Skin epidermis (tissue), 12 donors: ENCODE measurements at regions not wholly inside any gene's neighbourhood (a gene's known extent, or its start where the extent isn't known, plus 50 kb on each side); places are given as distances from the start of the nearest gene placed in this dataset.

ENCODE experiments used
- H3K27ac ChIP-seq, 21 experiments: fragments of 200-600 bp; sonication (generic) in 11 of 21; one replicate each; pipeline ENCODE4 v1.5.0; 2020; ENCODE audit warnings: mild to moderate bottlenecking in 3 of 21, inconsistent platforms in 2 of 21, moderate library complexity in 2 of 21
- H3K4me3 ChIP-seq, 7 experiments: fragments of 200-600 bp; sonication (generic) in 2 of 7; one replicate each; pipeline ENCODE4 v1.5.0; 2020; ENCODE audit warnings: inconsistent platforms in 2 of 7, mild to moderate bottlenecking in 2 of 7, moderate library complexity in 1 of 7

- no peak overlapping the region for H3K4me3 ChIP-seq
- H3K27ac ChIP-seq = no peak overlapping the region
These were observed 163.6 kb upstream of the ANK2 start for GRCh38 chr4:112885897-112886296.

GRCh38 chr4:112888622-112889021 lies 160.8 kb upstream of the ANK2 start:
- no peak overlapping the region for H3K27ac ChIP-seq
- H3K4me3 ChIP-seq = no peak overlapping the region

GRCh38 chr4:112889199-112889598 lies 160.3 kb upstream of the ANK2 start:
- Histone ChIP-seq H3K27ac (no peak overlapping the region), H3K4me3 (no peak overlapping the region)

GRCh38 chr4:112889619-112890527 lies 159.6 kb upstream of the ANK2 start:
- peak overlapping the region in 10 of 21 experiments; percentile 16 to 68 (median 44) for H3K27ac ChIP-seq
- H3K4me3 ChIP-seq = no peak overlapping the region

- Histone ChIP-seq H3K27ac (no peak overlapping the region), H3K4me3 (no peak overlapping the region)
These were observed 155.0 kb upstream of the ANK2 start for GRCh38 chr4:112894480-112894879.

GRCh38 chr4:112894951-112895350 lies 154.5 kb upstream of the ANK2 start:
- Histone ChIP-seq H3K27ac (no peak overlapping the region), H3K4me3 (no peak overlapping the region)

GRCh38 chr4:112895811-112896608 lies 153.4 kb upstream of the ANK2 start:
- H3K4me3 ChIP-seq = no peak overlapping the region
- no peak overlapping the region for H3K27ac ChIP-seq

- Histone ChIP-seq H3K27ac (peak overlapping the region in 2 of 21 experiments; percentile 35 to 40), H3K4me3 (no peak overlapping the region)
These were observed 152.8 kb upstream of the ANK2 start for GRCh38 chr4:112896609-112897190.

- Histone ChIP-seq H3K4me3 (no peak overlapping the region), H3K27ac (no peak overlapping the region)
These were observed 151.9 kb upstream of the ANK2 start for GRCh38 chr4:112897543-112897942.

GRCh38 chr4:112898357-112899141 lies 150.9 kb upstream of the ANK2 start:
- H3K4me3 ChIP-seq = no peak overlapping the region
- no peak overlapping the region for H3K27ac ChIP-seq

GRCh38 chr4:112900416-112900815 lies 149.0 kb upstream of the ANK2 start:
- H3K4me3 ChIP-seq = no peak overlapping the region
- no peak overlapping the region for H3K27ac ChIP-seq

GRCh38 chr4:112901962-112902411 lies 147.5 kb upstream of the ANK2 start:
- Histone ChIP-seq H3K27ac (no peak overlapping the region), H3K4me3 (no peak overlapping the region)

GRCh38 chr4:112905728-112906127 lies 143.7 kb upstream of the ANK2 start:
- Histone ChIP-seq H3K27ac (no peak overlapping the region), H3K4me3 (no peak overlapping the region)

GRCh38 chr4:112908511-112908910 lies 140.9 kb upstream of the ANK2 start:
- no peak overlapping the region for H3K27ac ChIP-seq

GRCh38 chr4:112910109-112910736 lies 139.2 kb upstream of the ANK2 start:
- peak overlapping the region in 2 of 21 experiments; percentile 5 to 15 for H3K27ac ChIP-seq
- H3K4me3 ChIP-seq = no peak overlapping the region

More at GRCh38 chr4:112908511-112908910, 140.9 kb upstream of the ANK2 start:
- no peak overlapping the region for H3K4me3 ChIP-seq

GRCh38 chr4:112916868-112917267 lies 132.6 kb upstream of the ANK2 start:
- Histone ChIP-seq H3K27ac (no peak overlapping the region), H3K4me3 (no peak overlapping the region)

GRCh38 chr4:112923516-112923915 lies 125.9 kb upstream of the ANK2 start:
- Histone ChIP-seq H3K4me3 (no peak overlapping the region), H3K27ac (no peak overlapping the region)

- Histone ChIP-seq H3K4me3 (no peak overlapping the region), H3K27ac (no peak overlapping the region)
These were observed 122.6 kb upstream of the ANK2 start for GRCh38 chr4:112926819-112927218.

GRCh38 chr4:112927544-112927943 lies 121.9 kb upstream of the ANK2 start:
- no peak overlapping the region for H3K27ac ChIP-seq
- H3K4me3 ChIP-seq = no peak overlapping the region
